ENCODE measurements at regions not wholly inside any gene's neighbourhood (a gene's known extent, or its start where the extent isn't known, plus 50 kb on each side); places are given as distances from the start of the nearest gene placed in this dataset.

DNA sequence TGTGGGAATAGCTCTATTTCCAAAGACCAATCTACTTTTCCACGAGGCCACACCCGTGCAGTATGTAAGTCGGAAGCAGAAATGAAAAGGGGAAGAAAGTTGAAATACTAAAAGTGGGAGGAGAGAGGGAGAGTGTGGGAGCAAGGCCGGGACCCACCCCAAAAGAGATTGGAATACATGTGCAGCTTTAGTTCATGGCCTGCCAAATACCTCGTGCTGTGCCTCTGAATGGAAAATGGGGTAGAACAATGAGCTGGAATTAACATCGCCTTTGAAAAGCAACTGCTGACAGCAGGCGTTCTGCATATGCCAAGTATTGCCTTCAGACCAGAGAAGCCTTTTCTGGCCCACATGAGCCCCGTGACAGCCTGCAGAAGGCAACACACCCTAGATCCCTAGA is 155.6 kb downstream of the CD83 start:
- DNase-seq (ENCODE audit: extremely low read depth in 1 of 2, low read depth in 1 of 2) = no peak

DNA sequence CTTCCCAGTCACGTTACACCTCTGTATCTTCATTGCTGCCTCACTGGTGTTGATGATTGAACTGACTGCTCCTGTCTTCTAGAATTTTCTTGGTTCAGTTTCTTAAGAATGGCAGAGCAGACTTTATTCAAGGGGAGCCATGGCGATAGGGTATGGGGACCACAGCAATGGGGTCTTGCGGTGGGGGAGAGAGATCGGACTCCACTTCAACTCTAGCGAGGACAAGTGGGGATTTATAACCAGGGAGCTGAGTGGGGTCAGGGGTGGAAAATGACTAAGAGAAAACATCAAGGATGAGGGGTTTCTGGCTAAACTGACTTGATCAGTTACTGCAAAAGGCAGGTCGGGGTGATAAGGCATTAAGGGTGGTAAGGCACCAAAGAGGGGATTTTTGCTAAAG is 156.4 kb downstream of the CD83 start:
- DNase-seq (ENCODE audit: extremely low read depth in 1 of 2, low read depth in 1 of 2) = no peak

DNA sequence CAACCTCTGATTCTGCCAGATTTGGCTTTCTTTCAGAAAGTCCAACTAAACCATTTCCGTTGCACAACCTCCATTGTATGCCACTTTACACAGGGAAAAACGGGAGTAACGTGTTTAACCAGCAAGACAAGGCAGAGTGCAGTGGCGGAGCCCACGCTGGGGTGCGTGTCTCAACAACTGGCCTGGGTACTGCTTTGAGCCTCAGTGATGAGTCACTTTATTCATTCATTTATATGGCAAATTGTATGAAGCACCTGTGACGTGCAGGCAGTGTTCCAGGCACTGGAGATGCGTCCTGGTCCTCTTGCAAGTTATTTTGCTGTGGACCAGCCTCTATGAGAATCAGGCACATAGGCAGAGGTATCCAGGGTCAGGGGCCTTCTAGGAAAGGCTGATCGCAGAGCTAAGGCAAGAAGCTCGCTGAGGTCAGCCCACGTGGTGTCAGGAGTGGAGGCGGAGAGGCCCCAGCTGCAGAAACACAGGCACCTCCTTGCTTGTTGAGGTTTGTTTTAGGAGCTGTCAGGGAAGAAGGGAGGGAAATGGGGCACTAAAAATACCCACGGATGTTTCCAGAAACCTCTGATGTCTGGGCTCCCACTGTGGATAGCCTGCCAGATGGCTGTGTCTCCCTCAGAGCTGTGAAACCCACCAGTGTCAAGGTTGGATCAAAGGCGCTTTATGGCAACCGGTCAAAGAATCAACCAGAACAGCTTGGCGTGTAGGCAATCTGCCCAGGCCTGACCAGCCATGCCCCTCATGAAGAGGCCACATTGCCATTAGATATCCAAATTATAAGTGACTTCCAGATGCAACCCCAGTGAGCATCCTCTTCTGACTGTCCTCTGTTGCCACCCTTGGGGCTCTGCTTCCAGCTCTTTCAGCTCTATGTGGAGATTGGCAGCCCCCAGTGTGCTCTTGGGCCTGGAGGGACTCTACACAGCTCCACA is 157.2 kb downstream of the CD83 start:
- no peak for DNase-seq (ENCODE audit: extremely low read depth in 1 of 2, low read depth in 1 of 2)

DNA sequence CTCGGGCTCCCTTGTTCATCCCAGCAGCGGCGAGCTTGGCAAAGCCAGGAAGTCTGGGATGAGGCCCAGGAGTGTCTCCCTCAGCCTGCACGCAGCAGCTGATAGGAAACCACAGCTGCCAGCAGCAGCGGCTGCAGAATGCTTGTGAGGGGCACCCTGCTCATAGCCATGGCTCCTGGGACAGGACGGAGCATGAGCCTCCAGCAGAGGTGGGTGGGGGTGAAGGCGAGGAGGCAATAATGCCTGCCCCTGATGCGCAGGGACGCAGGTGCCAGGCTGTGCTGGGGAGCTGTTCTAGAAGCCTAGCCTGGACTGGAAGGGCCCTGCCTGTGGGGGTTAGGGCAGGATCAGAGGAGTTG is 157.9 kb downstream of the CD83 start:
- DNase-seq (ENCODE audit: extremely low read depth in 1 of 2, low read depth in 1 of 2) = no peak

GRCh38 chr6:14276071-14276470 is 158.5 kb downstream of the CD83 start:
- DNase-seq (ENCODE audit: extremely low read depth in 1 of 2, low read depth in 1 of 2) = no peak

- DNase-seq (ENCODE audit: extremely low read depth in 1 of 2, low read depth in 1 of 2) = no peak
Measured at GRCh38 chr6:14276667-14277404, 159.3 kb downstream of the CD83 start.

DNA sequence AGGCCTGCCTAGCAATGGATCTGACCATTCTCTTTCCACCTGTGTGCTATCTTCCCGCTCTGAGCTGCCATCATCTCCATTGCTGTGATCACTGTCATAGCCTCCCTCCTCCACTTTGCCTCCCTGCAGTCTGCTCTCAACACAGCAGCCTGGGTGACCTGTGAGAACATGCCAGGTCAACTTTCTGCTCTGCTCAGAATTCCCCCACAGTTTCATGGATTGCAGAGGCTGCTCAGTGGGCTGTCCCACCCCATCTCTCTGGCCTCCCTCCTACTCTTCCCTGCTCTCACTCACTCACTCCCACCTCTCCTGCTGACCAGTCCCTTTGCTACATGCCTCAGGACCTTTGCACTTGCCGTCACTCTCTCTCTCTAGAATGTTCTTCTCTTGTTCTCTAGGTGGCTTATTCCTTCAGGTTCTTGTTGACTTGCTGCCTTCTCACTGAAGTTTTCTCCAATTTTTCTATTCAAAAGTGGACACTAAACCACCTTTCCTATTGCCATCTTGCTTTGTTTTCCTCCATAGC is 159.9 kb downstream of the CD83 start:
- DNase-seq (ENCODE audit: extremely low read depth in 1 of 2, low read depth in 1 of 2) = no peak

GRCh38 chr6:14278006-14278405 is 160.4 kb downstream of the CD83 start:
- no peak for DNase-seq (ENCODE audit: extremely low read depth in 1 of 2, low read depth in 1 of 2)

- no peak for DNase-seq (ENCODE audit: extremely low read depth in 1 of 2, low read depth in 1 of 2)
Measured at GRCh38 chr6:14278446-14278845, 160.9 kb downstream of the CD83 start.

GRCh38 chr6:14280006-14280510 is 162.5 kb downstream of the CD83 start:
- DNase-seq (ENCODE audit: extremely low read depth in 1 of 2, low read depth in 1 of 2) = no peak

- DNase-seq (ENCODE audit: extremely low read depth in 1 of 2, low read depth in 1 of 2) = no peak
Measured at GRCh38 chr6:14280766-14281293, 163.3 kb downstream of the CD83 start.

GRCh38 chr6:14281811-14282660 is 164.5 kb downstream of the CD83 start:
- DNase-seq (ENCODE audit: extremely low read depth in 1 of 2, low read depth in 1 of 2) = no peak

DNA sequence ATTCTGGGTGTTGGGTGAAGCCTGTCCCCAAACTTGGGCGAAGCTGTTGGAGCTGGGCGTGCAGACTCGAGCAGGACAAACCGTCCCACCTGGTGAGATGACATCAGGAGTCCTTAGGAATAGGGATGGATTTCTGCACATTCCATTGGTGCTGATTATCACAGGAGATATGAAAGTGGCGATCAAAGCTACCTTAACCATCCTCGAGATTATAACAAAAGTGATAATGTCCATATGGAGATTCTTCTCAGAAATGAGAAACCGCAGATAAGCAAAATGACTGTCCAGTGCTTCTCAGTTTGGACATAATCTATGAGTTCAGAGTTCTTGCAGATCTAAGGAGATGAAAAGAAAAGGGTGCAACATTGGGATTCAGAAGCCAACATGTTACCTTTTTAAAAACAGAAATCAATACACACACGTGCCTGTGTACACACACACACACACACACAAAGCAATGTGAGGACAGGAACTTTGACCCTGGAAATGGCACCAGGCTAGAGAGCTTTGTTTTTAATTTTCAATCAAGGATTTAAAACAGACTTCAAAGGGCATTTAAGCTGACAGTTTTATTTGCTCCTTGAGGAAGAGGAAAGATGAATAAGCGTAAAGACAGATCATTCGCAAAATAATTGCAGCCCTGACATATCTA is 165.4 kb downstream of the CD83 start:
- DNase-seq (ENCODE audit: extremely low read depth in 1 of 2, low read depth in 1 of 2) = no peak

DNA sequence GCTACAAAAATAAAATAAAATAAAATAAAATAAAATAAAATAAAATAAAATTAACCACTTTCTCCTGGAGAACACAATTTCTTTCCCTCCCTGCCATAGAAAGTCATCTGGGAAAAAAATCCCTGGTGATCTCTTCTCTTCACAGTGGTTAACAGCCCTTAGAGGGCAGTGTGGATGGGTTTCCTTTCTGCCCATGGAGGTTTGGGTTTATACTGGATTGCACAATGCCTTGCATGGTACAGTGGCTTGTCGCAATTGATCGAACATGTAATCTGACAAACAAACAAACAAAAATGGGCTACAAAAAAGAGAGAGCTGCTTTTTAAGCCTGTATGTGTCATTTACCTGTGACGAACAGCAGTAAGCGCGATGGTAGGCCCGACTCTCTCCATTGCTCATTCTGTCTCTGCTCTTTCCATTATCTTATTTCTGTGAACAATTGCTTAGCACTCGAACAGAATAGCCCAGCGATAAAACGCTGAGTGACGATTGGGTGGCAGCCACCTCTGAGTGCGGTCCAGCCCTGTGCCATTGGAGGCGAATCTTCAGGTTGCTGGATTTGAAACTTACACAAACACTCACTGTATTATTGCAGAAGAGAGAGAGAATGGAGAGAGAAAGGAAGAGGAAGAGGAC is 166.1 kb downstream of the CD83 start:
- no peak for DNase-seq (ENCODE audit: extremely low read depth in 1 of 2, low read depth in 1 of 2)

GRCh38 chr6:14284969-14285590 is 167.5 kb downstream of the CD83 start:
- DNase-seq (ENCODE audit: extremely low read depth in 1 of 2, low read depth in 1 of 2) = no peak

DNA sequence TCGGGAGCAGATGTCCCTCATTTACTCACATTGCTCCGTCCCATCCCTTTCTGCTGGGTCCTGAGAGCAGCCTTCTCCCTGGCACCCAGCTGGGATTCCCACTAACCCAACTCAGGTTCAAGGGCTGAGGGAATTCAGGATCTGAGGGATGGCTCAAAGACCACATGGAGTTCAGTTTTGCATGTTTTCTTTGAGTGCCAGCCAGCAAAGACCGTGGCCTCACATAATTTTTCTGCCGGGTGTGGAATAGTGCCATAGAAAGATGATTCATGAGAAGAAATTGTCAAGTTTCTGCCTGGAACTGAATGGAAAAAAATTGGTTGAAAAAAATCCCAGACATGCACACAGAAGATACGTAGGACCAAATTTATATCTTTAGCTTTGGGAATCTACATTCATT is 168.6 kb downstream of the CD83 start:
- DNase-seq (ENCODE audit: extremely low read depth in 1 of 2, low read depth in 1 of 2) = no peak

GRCh38 chr6:14286634-14287428 is 169.3 kb downstream of the CD83 start:
- DNase-seq (ENCODE audit: extremely low read depth in 1 of 2, low read depth in 1 of 2) = no peak

DNA sequence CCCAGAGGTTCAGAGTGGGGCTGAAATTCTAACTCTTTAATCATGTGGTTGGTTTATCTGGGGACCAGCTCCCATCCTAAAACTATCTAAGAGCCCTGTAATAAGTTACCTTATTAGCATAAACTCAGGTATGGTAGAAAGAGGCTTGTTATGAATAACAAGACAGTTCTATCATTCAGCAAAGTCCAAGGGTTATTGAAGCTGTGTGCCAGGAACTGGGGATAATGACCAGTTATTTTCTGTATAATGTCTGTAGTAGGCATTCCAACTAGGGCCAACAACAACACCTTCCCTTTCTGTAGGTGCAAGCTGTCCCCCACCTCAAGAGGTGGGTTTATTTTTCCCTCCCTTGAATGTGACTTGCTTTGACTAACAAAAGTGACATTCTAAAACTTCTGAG is 170.1 kb downstream of the CD83 start:
- DNase-seq (ENCODE audit: extremely low read depth in 1 of 2, low read depth in 1 of 2) = no peak
